Muscle of leg (tissue), 3 donors: ENCODE measurements at regions not wholly inside any gene's neighbourhood (a gene's known extent, or its start where the extent isn't known, plus 50 kb on each side); places are given as distances from the start of the nearest gene placed in this dataset.

Experiments used
- DNase-seq: peaks from one replicate; pipeline ENCODE4 v3.0.0; 2013
- H3K27ac ChIP-seq: one replicate; pipeline ENCODE4 v1.5.1; 2013; ENCODE audit warnings: mild to moderate bottlenecking, low read length, control low read depth
- H3K27me3 ChIP-seq: one replicate; pipeline ENCODE4 v1.6.1; 2013; ENCODE audit warnings: low read length; ENCODE audit not compliant: control insufficient read depth, insufficient read depth
- H3K36me3 ChIP-seq: one replicate; pipeline ENCODE4 v1.6.1; 2013; ENCODE audit warnings: low read length; ENCODE audit not compliant: control insufficient read depth, insufficient read depth
- H3K4me1 ChIP-seq: one replicate; pipeline ENCODE4 v1.6.1; 2013; ENCODE audit warnings: low read length; ENCODE audit not compliant: control insufficient read depth, insufficient read depth
- H3K4me3 ChIP-seq: one replicate; pipeline ENCODE4 v1.5.1; 2013; ENCODE audit warnings: low read length, control low read depth
- H3K9me3 ChIP-seq: replicated peaks from 2 replicates; pipeline ENCODE4 v1.6.1; 2013; ENCODE audit warnings: low read depth, low read length; ENCODE audit not compliant: control insufficient read depth
- WGBS: methylation state at CpG from one replicate; pipeline ENCODE4 v1.1.5; 2013; ENCODE audit warnings: missing lambda C conversion rate; ENCODE audit not compliant: insufficient coverage; 5-methylcytosine and 5-hydroxymethylcytosine counted together

- Histone ChIP-seq H3K27ac (no peak overlapping the region), H3K4me1 (no peaks in the 10 kb centered on the region), H3K9me3 (peaks cover 11% of the 10 kb centered on the region), H3K36me3 (no peaks in the 10 kb centered on the region), H3K27me3 (no peaks in the 10 kb centered on the region), H3K4me3 (no peak overlapping the region)
- no CpG with 5 or more reads among the region's 1 CpG for WGBS
- no peak for DNase-seq
Observed at GRCh38 chr9:90741036-90741435, 60.6 kb upstream of the SYK start.

GRCh38 chr9:90737742-90738141 lies 63.9 kb upstream of the SYK start:
- DNase-seq: no peak
- Histone ChIP-seq H3K4me3 (no peak overlapping the region), H3K27ac (no peak overlapping the region), H3K27me3 (no peaks in the 10 kb centered on the region), H3K36me3 (no peaks in the 10 kb centered on the region), H3K4me1 (peaks cover 2% of the 10 kb centered on the region), H3K9me3 (peaks cover 11% of the 10 kb centered on the region)
- 100% methylated on average over 1 of the region's 1 CpG for WGBS

- DNase-seq: peak; percentile 41
- WGBS: no CpG with 5 or more reads among the region's 1 CpG
- Histone ChIP-seq H3K27ac (no peak overlapping the region), H3K4me1 (peaks cover 2% of the 10 kb centered on the region), H3K27me3 (no peaks in the 10 kb centered on the region), H3K9me3 (peaks cover 11% of the 10 kb centered on the region), H3K4me3 (no peak overlapping the region), H3K36me3 (no peaks in the 10 kb centered on the region)
Observed at GRCh38 chr9:90735952-90736351, 65.7 kb upstream of the SYK start.

- Histone ChIP-seq H3K9me3 (peaks cover 6% of the 10 kb centered on the region), H3K36me3 (no peaks in the 10 kb centered on the region), H3K27me3 (no peaks in the 10 kb centered on the region), H3K4me1 (peaks cover 2% of the 10 kb centered on the region), H3K4me3 (no peak overlapping the region), H3K27ac (no peak overlapping the region)
- WGBS: 57% methylated on average over 4 of the region's 7 CpGs
- DNase-seq: no peak
Observed at GRCh38 chr9:90734631-90735030, 67.0 kb upstream of the SYK start.

GRCh38 chr9:90729351-90729750 lies 72.3 kb upstream of the SYK start:
- no peaks in the 10 kb centered on the region for H3K9me3 ChIP-seq
- 84% methylated on average over 19 of the region's 24 CpGs for WGBS
- H3K27ac ChIP-seq: no peak overlapping the region
- no peaks in the 10 kb centered on the region for H3K36me3 ChIP-seq
- H3K27me3 ChIP-seq: no peaks in the 10 kb centered on the region
- no peak for DNase-seq
- peaks cover 2% of the 10 kb centered on the region for H3K4me1 ChIP-seq
- no peak overlapping the region for H3K4me3 ChIP-seq

GRCh38 chr9:90727488-90727887 lies 74.1 kb upstream of the SYK start:
- peaks cover 2% of the 10 kb centered on the region for H3K4me1 ChIP-seq
- H3K27ac ChIP-seq: no peak overlapping the region
- H3K36me3 ChIP-seq: no peaks in the 10 kb centered on the region
- H3K27me3 ChIP-seq: no peaks in the 10 kb centered on the region
- no peak for DNase-seq
- WGBS: 32% methylated on average over 3 of the region's 6 CpGs
- no peaks in the 10 kb centered on the region for H3K9me3 ChIP-seq
- H3K4me3 ChIP-seq: no peak overlapping the region

GRCh38 chr9:90726215-90726614 lies 75.4 kb upstream of the SYK start:
- H3K9me3 ChIP-seq: no peaks in the 10 kb centered on the region
- H3K36me3 ChIP-seq: no peaks in the 10 kb centered on the region
- 100% methylated on average over 1 of the region's 5 CpGs for WGBS
- H3K4me3 ChIP-seq: no peak overlapping the region
- no peak for DNase-seq
- no peak overlapping the region for H3K27ac ChIP-seq
- H3K4me1 ChIP-seq: peaks cover 2% of the 10 kb centered on the region
- no peaks in the 10 kb centered on the region for H3K27me3 ChIP-seq

- no peak for DNase-seq
- peaks cover 2% of the 10 kb centered on the region for H3K4me1 ChIP-seq
- 95% methylated on average over 4 of the region's 7 CpGs for WGBS
- H3K9me3 ChIP-seq: no peaks in the 10 kb centered on the region
- H3K4me3 ChIP-seq: no peak overlapping the region
- H3K36me3 ChIP-seq: no peaks in the 10 kb centered on the region
- H3K27ac ChIP-seq: no peak overlapping the region
- peaks cover 2% of the 10 kb centered on the region for H3K27me3 ChIP-seq
Observed at GRCh38 chr9:90724880-90725279, 76.7 kb upstream of the SYK start.

- H3K4me1 ChIP-seq: peaks cover 2% of the 10 kb centered on the region
- no peaks in the 10 kb centered on the region for H3K9me3 ChIP-seq
- WGBS: 100% methylated on average over 2 of the region's 7 CpGs
- no peak overlapping the region for H3K27ac ChIP-seq
- H3K27me3 ChIP-seq: peaks cover 2% of the 10 kb centered on the region
- no peak overlapping the region for H3K4me3 ChIP-seq
- DNase-seq: no peak
- no peaks in the 10 kb centered on the region for H3K36me3 ChIP-seq
Observed at GRCh38 chr9:90724112-90724511, 77.5 kb upstream of the SYK start.

- no peak overlapping the region for H3K4me3 ChIP-seq
- no peaks in the 10 kb centered on the region for H3K36me3 ChIP-seq
- no peaks in the 10 kb centered on the region for H3K9me3 ChIP-seq
- H3K27ac ChIP-seq: no peak overlapping the region
- H3K4me1 ChIP-seq: peaks cover 2% of the 10 kb centered on the region
- WGBS: no CpG with 5 or more reads among the region's 3 CpGs
- H3K27me3 ChIP-seq: peaks cover 2% of the 10 kb centered on the region
- DNase-seq: peak; percentile 40
Observed at GRCh38 chr9:90722071-90722470, 79.4 kb upstream of the DIRAS2 start.

- no peak overlapping the region for H3K27ac ChIP-seq
- peaks cover 2% of the 10 kb centered on the region for H3K4me1 ChIP-seq
- whole genome bisulfite sequencing: no CpG with 5 or more reads among the region's 2 CpGs
- no peaks in the 10 kb centered on the region for H3K9me3 ChIP-seq
- no peak for DNase-seq
- H3K36me3 ChIP-seq: no peaks in the 10 kb centered on the region
- peaks cover 2% of the 10 kb centered on the region for H3K27me3 ChIP-seq
- H3K4me3 ChIP-seq: no peak overlapping the region
Observed at GRCh38 chr9:90720621-90721265, 78.1 kb upstream of the DIRAS2 start.
